HCT116 (cell line): ENCODE measurements at regions not wholly inside any gene's neighbourhood (a gene's known extent, or its start where the extent isn't known, plus 50 kb on each side); places are given as distances from the start of the nearest gene placed in this dataset.

Experiments
- ATAC-seq: fragments of 200-7000 bp; cut with Tn5 transposase; 2 replicates; pipeline ENCODE4 v1.9.1; 2020; ENCODE audit warnings: mild to moderate bottlenecking, moderate library complexity
- BruUV-seq: library from RNA; stranded (reverse); fragments of 400-500 nt; replicated peaks from 2 replicates; lab custom pipeline; 2021; lab: Mats Ljungman, UMichigan
- CTCF ChIA-PET: fragments of 300-600 bp; sonication (Branson Sonifier 250); formaldehyde crosslinking; loops from one replicate; lab custom pipeline; 2021; ENCODE audit warnings: antibody characterized with exemption; lab: Charles Lee
- POLR2A ChIA-PET: fragments of 300-600, 350-600 bp; sonication (Branson Sonifier 250); formaldehyde crosslinking; loops from one replicate; lab custom pipeline; 2021; ENCODE audit warnings: antibody characterized with exemption; lab: Charles Lee
- RAD21 ChIA-PET, 2 experiments: fragments of 300-600 bp; sonication (Branson Sonifier 250); formaldehyde crosslinking; loops; one replicate each; lab custom pipeline; 2023; ENCODE audit warnings: low total read pairs in 2 of 2; ENCODE audit not compliant: uncharacterized antibody in 2 of 2, unreplicated experiment in 2 of 2, low non-redundant PET in 1 of 2; lab: Charles Lee
- DNase-seq: peaks from one replicate; pipeline ENCODE4 v3.0.0-alpha.2; 2010; ENCODE audit warnings: low read depth, low spot score
- H2AFZ ChIP-seq: fragments of 200-600 bp; shearing (Covaris generic), sonication (generic); 2 replicates; pipeline ENCODE4 v1.6.1; 2017; ENCODE audit warnings: low read depth, mixed run types, mixed read lengths, antibody characterized with exemption, low read length; ENCODE audit not compliant: poor library complexity, severe bottlenecking
- H3K27ac ChIP-seq: 2 replicates; pipeline ENCODE4 v1.5.1; 2012; ENCODE audit warnings: low read depth, low read length
- H3K27me3 ChIP-seq: fragments of 200-600 bp; sonication (generic); 2 replicates; pipeline ENCODE4 v1.6.1; 2016; ENCODE audit warnings: mixed run types, low read length, mixed read lengths; ENCODE audit not compliant: insufficient read depth
- H3K36me3 ChIP-seq, 2 experiments: fragments of 200-500 bp in 1 of 2; fragments of 200-600 bp in 1 of 2; sonication (Bioruptor generic) in 1 of 2; sonication (generic) in 1 of 2; 2 replicates each; pipeline versions ENCODE4 v1.5.1 to v1.6.1; 2014 to 2016; ENCODE audit warnings: low read length in 2 of 2, inconsistent platforms in 1 of 2, mixed read lengths in 1 of 2, mixed run types in 1 of 2; ENCODE audit not compliant: insufficient read depth in 2 of 2, control insufficient read depth in 1 of 2
- H3K4me1 ChIP-seq, 2 experiments: fragments of 200-600 bp in 1 of 2; sonication (generic) in 1 of 2; 2 replicates each; pipeline versions ENCODE4 v1.5.1 to v1.6.1; 2012 to 2017; ENCODE audit warnings: low read length in 2 of 2, inconsistent platforms in 1 of 2, mild to moderate bottlenecking in 1 of 2, mixed read lengths in 1 of 2, mixed run types in 1 of 2, moderate library complexity in 1 of 2; ENCODE audit not compliant: insufficient read depth in 2 of 2, control insufficient read depth in 1 of 2
- H3K4me2 ChIP-seq: fragments of 200-600 bp; sonication (generic); 2 replicates; pipeline ENCODE4 v1.6.1; 2017; ENCODE audit warnings: mixed run types, low read length, mixed read lengths
- H3K4me3 ChIP-seq, 2 experiments: fragments of 200-600 bp in 1 of 2; sonication (generic) in 1 of 2; replicated peaks in 1 of 2; 2 replicates each; pipeline ENCODE4 v1.5.1; 2011 to 2016; ENCODE audit warnings: low read length in 2 of 2, control low read depth in 1 of 2, low read depth in 1 of 2, mild to moderate bottlenecking in 1 of 2, mixed read lengths in 1 of 2, mixed run types in 1 of 2
- H3K79me2 ChIP-seq: fragments of 200-600 bp; sonication (generic); 2 replicates; pipeline ENCODE4 v1.6.1; 2017; ENCODE audit warnings: mild to moderate bottlenecking, mixed run types, low read length, moderate library complexity, mixed read lengths; ENCODE audit not compliant: insufficient read depth
- H3K9ac ChIP-seq: fragments of 200-600 bp; sonication (generic); 2 replicates; pipeline ENCODE4 v1.6.1; 2016; ENCODE audit warnings: low read length, mixed read lengths
- H3K9me2 ChIP-seq: fragments of 200-600 bp; sonication (generic), shearing (Covaris generic); 2 replicates; pipeline ENCODE4 v1.6.1; 2017; ENCODE audit warnings: mixed run types, mild to moderate bottlenecking, moderate library complexity; ENCODE audit not compliant: insufficient read depth
- H3K9me3 ChIP-seq, 2 experiments: fragments of 200-500 bp in 1 of 2; fragments of 200-600 bp in 1 of 2; sonication (Bioruptor generic) in 1 of 2; sonication (generic) in 1 of 2; 2 replicates each; pipeline ENCODE4 v1.6.1; 2014 to 2017; ENCODE audit warnings: low read length in 2 of 2, mixed read lengths in 2 of 2, inconsistent platforms in 1 of 2, low read depth in 1 of 2, mild to moderate bottlenecking in 1 of 2, mixed run types in 1 of 2, moderate library complexity in 1 of 2; ENCODE audit not compliant: control insufficient read depth in 1 of 2, insufficient read depth in 1 of 2
- H4K20me1 ChIP-seq: fragments of 200-600 bp; sonication (generic), shearing (Covaris generic); 2 replicates; pipeline ENCODE4 v1.6.1; 2017; ENCODE audit warnings: mixed run types, mild to moderate bottlenecking, moderate library complexity; ENCODE audit not compliant: insufficient read depth
- CBX3 ChIP-seq: IDR thresholded peaks from 2 replicates; pipeline ENCODE4 v1.6.1; 2012; ENCODE audit warnings: low read depth
- CEBPB ChIP-seq: IDR thresholded peaks from 2 replicates; pipeline ENCODE4 v1.6.1; 2012; ENCODE audit warnings: low read depth
- CTCF ChIP-seq, 3 experiments: fragments of 200-600 bp in 1 of 3; sonication (generic) in 1 of 3; IDR thresholded peaks in 2 of 3; conservative IDR thresholded peaks in 1 of 3; 2 replicates each; pipeline ENCODE4 v1.5.1; 2012 to 2017; ENCODE audit warnings: low read depth in 2 of 3, low read length in 2 of 3, antibody characterized with exemption in 1 of 3, borderline replicate concordance in 1 of 3, control low read depth in 1 of 3, mild to moderate bottlenecking in 1 of 3, mixed read lengths in 1 of 3, mixed run types in 1 of 3, moderate library complexity in 1 of 3; ENCODE audit not compliant: insufficient read depth in 1 of 3
- EGR1 ChIP-seq: IDR thresholded peaks from 2 replicates; pipeline ENCODE4 v1.6.1; 2012; ENCODE audit warnings: low read depth
- ELF1 ChIP-seq: IDR thresholded peaks from 2 replicates; pipeline ENCODE4 v1.6.1; 2012; ENCODE audit warnings: low read depth, borderline replicate concordance
- EZH2 ChIP-seq: fragments of 200-600 bp; sonication (generic); IDR thresholded peaks from 2 replicates; pipeline ENCODE4 v1.6.1; 2017; ENCODE audit warnings: antibody characterized with exemption, mixed run types
- MAX ChIP-seq: IDR thresholded peaks from 2 replicates; pipeline ENCODE4 v1.6.1; 2012
- POLR2A ChIP-seq: IDR thresholded peaks from 2 replicates; pipeline ENCODE4 v1.7.0; 2011; ENCODE audit warnings: borderline replicate concordance; ENCODE audit not compliant: insufficient read depth, insufficient read length; ENCODE audit errors: extremely low read depth
- RAD21 ChIP-seq: IDR thresholded peaks from 2 replicates; pipeline ENCODE4 v1.6.1; 2012; ENCODE audit warnings: low read depth, mild to moderate bottlenecking
- SRF ChIP-seq: IDR thresholded peaks from 2 replicates; pipeline ENCODE4 v1.6.1; 2012; ENCODE audit warnings: low read depth
- YY1 ChIP-seq: IDR thresholded peaks from 2 replicates; pipeline ENCODE4 v1.6.1; 2011; ENCODE audit warnings: low read length, low read depth, moderate library complexity, mild to moderate bottlenecking; ENCODE audit not compliant: insufficient replicate concordance; ENCODE audit errors: extremely low read depth
- ZNF274 ChIP-seq: fragments of 200-500 bp; sonication (Bioruptor generic); IDR thresholded peaks from 2 replicates; pipeline ENCODE4 v1.6.1; 2014; ENCODE audit warnings: mild to moderate bottlenecking, low read depth, low read length, inconsistent platforms
- intact Hi-C: fragments of 100-400 bp; cut with micrococcal nuclease; formaldehyde crosslinking; loops from 2 replicates; pipeline ENCODE4 v1.10.0; 2022
- TF ChIP-seq, protein P1 (sequence below): IDR thresholded peaks from 2 replicates; pipeline ENCODE4 v1.6.1; 2011; ENCODE audit warnings: mild to moderate bottlenecking, low read length, moderate library complexity; ENCODE audit not compliant: insufficient replicate concordance; ENCODE audit errors: extremely low read depth

DNA sequence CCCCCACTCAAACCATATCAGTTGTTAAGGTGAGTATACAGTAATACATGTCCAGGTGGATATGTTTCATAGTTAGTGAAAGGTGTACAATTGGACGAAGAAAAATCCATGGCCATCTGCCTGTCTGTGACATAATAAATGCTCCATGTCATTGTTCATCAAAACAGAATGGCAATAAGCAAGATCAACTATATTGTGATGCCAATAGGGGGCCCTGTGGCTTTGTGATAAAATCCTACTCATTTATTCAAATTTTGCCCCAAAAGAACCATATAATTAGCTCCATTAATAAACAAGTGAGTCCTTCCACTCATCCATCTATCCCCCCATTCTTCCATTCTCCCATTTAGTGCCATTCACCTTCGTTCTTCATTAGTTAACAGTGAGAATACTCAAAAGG, 102.0 kb downstream of the MGST1 start:
- no peaks in the 10 kb centered on the region for H3K36me3 ChIP-seq
- RAD21 ChIA-PET: no interaction called here
- no TSS peak for BruUV-seq
- no peaks in the 10 kb centered on the region for H3K27me3 ChIP-seq
- no peak overlapping the region for H3K4me3 ChIP-seq
- no peak overlapping the region for H2AFZ ChIP-seq
- H3K27ac ChIP-seq: no peak overlapping the region
- no peaks in the 10 kb centered on the region for H3K4me1 ChIP-seq
- DNase-seq (no peak), ATAC-seq (no peak)
- POLR2A ChIA-PET: no interaction called here
- intact Hi-C loops: no loop called here
- H3K9ac ChIP-seq: no peak overlapping the region
- no peaks in the 10 kb centered on the region for H3K79me2 ChIP-seq
- H3K9me2 ChIP-seq: no peaks in the 10 kb centered on the region
- TF ChIP-seq CTCF (IDR thresholded peaks at IDR 0.05 in 2 of 3, conservative IDR thresholded peaks at IDR 0.05 in 1 of 3; ENCODE audit: borderline replicate concordance in 1 of 3, insufficient read depth in 1 of 3, low read depth in 2 of 3, low read length in 2 of 3) (peak in 1 of 3 experiments; percentile 4; a peak in 1 of 6 replicates), MAX (no peak), RAD21 (peak; percentile 26; the same call in 1 of the 2 replicates)
- no peak overlapping the region for H3K4me2 ChIP-seq
- H4K20me1 ChIP-seq: no peaks in the 10 kb centered on the region
- CTCF ChIA-PET: no interaction called here
- no peaks in the 10 kb centered on the region for H3K9me3 ChIP-seq

GRCh38 chr12:16453319-16453718, 105.9 kb downstream of the MGST1 start:
- BruUV-seq: no TSS peak
- no peak overlapping the region for H2AFZ ChIP-seq
- ChIA-PET POLR2A (no interaction called here), RAD21 (no interaction called here), CTCF (no interaction called here)
- no peaks in the 10 kb centered on the region for H3K36me3 ChIP-seq
- H4K20me1 ChIP-seq: no peaks in the 10 kb centered on the region
- H3K9ac ChIP-seq: no peak overlapping the region
- H3K27ac ChIP-seq: no peak overlapping the region
- no peaks in the 10 kb centered on the region for H3K9me3 ChIP-seq
- H3K9me2 ChIP-seq: no peaks in the 10 kb centered on the region
- no peak overlapping the region for H3K4me3 ChIP-seq
- no peaks in the 10 kb centered on the region for H3K27me3 ChIP-seq
- intact Hi-C loops: no loop called here
- H3K4me2 ChIP-seq: no peak overlapping the region
- DNase-seq (no peak), ATAC-seq (no peak)
- no peaks in the 10 kb centered on the region for H3K4me1 ChIP-seq
- no peaks in the 10 kb centered on the region for H3K79me2 ChIP-seq
- TF ChIP-seq YY1: no peak
- TF ChIP-seq ZNF274: no peak
- TF ChIP-seq RAD21: no peak
- TF ChIP-seq SRF: no peak
- TF ChIP-seq, protein P1, sequence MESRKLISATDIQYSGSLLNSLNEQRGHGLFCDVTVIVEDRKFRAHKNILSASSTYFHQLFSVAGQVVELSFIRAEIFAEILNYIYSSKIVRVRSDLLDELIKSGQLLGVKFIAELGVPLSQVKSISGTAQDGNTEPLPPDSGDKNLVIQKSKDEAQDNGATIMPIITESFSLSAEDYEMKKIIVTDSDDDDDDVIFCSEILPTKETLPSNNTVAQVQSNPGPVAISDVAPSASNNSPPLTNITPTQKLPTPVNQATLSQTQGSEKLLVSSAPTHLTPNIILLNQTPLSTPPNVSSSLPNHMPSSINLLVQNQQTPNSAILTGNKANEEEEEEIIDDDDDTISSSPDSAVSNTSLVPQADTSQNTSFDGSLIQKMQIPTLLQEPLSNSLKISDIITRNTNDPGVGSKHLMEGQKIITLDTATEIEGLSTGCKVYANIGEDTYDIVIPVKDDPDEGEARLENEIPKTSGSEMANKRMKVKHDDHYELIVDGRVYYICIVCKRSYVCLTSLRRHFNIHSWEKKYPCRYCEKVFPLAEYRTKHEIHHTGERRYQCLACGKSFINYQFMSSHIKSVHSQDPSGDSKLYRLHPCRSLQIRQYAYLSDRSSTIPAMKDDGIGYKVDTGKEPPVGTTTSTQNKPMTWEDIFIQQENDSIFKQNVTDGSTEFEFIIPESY: no peak
- TF ChIP-seq CTCF (IDR thresholded peaks at IDR 0.05 in 2 of 3, conservative IDR thresholded peaks at IDR 0.05 in 1 of 3; ENCODE audit: borderline replicate concordance in 1 of 3, insufficient read depth in 1 of 3, low read depth in 2 of 3, low read length in 2 of 3): no peak
- TF ChIP-seq MAX: no peak
- TF ChIP-seq ELF1: no peak
- TF ChIP-seq EGR1: no peak
- no peak for TF ChIP-seq CEBPB
- no peak for TF ChIP-seq EZH2
- TF ChIP-seq POLR2A: no peak
- TF ChIP-seq CBX3: no peak
